ENCODE measurements at regions not wholly inside any gene's neighbourhood (a gene's known extent, or its start where the extent isn't known, plus 50 kb on each side); places are given as distances from the start of the nearest gene placed in this dataset.

GRCh38 chr7:8973601-8974000 is 540.2 kb downstream of the NXPH1 start:
- H3K4me3 ChIP-seq = no peak overlapping the region
- no peaks in the 10 kb centered on the region for H3K36me3 ChIP-seq
- DNase-seq = no peak
- no peak for TF ChIP-seq CTCF (IDR thresholded peaks at IDR 0.05)
- no peaks in the 10 kb centered on the region for H3K9me3 ChIP-seq
- no peak overlapping the region for H3K27ac ChIP-seq
- intact Hi-C loops (cut with DNase I; ENCODE audit: low total_unique reads) = no loop called here
- no peaks in the 10 kb centered on the region for H3K27me3 ChIP-seq
- no peaks in the 10 kb centered on the region for H3K4me1 ChIP-seq

GRCh38 chr7:8975681-8976080 is 542.3 kb downstream of the NXPH1 start:
- no peak for DNase-seq
- H3K9me3 ChIP-seq = no peaks in the 10 kb centered on the region
- H3K27me3 ChIP-seq = no peaks in the 10 kb centered on the region
- no peaks in the 10 kb centered on the region for H3K4me1 ChIP-seq
- TF ChIP-seq CTCF (IDR thresholded peaks at IDR 0.05) = no peak
- H3K36me3 ChIP-seq = no peaks in the 10 kb centered on the region
- no peak overlapping the region for H3K4me3 ChIP-seq
- intact Hi-C loops (cut with DNase I; ENCODE audit: low total_unique reads) = no loop called here
- H3K27ac ChIP-seq = no peak overlapping the region

- Histone ChIP-seq H3K4me1 (no peaks in the 10 kb centered on the region), H3K36me3 (no peaks in the 10 kb centered on the region), H3K9me3 (no peaks in the 10 kb centered on the region), H3K4me3 (no peak overlapping the region), H3K27ac (no peak overlapping the region), H3K27me3 (no peaks in the 10 kb centered on the region)
- intact Hi-C loops (cut with DNase I; ENCODE audit: low total_unique reads) = no loop called here
- DNase-seq = no peak
- no peak for TF ChIP-seq CTCF (IDR thresholded peaks at IDR 0.05)
Observed at GRCh38 chr7:8982338-8982992, 549.1 kb downstream of the NXPH1 start.

GRCh38 chr7:8985255-8985654 is 551.8 kb downstream of the NXPH1 start:
- H3K4me1 ChIP-seq = no peaks in the 10 kb centered on the region
- H3K27ac ChIP-seq = no peak overlapping the region
- TF ChIP-seq CTCF (IDR thresholded peaks at IDR 0.05) = no peak
- intact Hi-C loops (cut with DNase I; ENCODE audit: low total_unique reads) = no loop called here
- no peak overlapping the region for H3K4me3 ChIP-seq
- H3K27me3 ChIP-seq = no peaks in the 10 kb centered on the region
- H3K36me3 ChIP-seq = no peaks in the 10 kb centered on the region
- no peak for DNase-seq
- H3K9me3 ChIP-seq = no peaks in the 10 kb centered on the region

GRCh38 chr7:8988267-8988666 is 554.9 kb downstream of the NXPH1 start:
- Histone ChIP-seq H3K4me3 (no peak overlapping the region), H3K9me3 (no peaks in the 10 kb centered on the region), H3K27ac (no peak overlapping the region), H3K36me3 (no peaks in the 10 kb centered on the region), H3K27me3 (no peaks in the 10 kb centered on the region), H3K4me1 (no peaks in the 10 kb centered on the region)
- TF ChIP-seq CTCF (IDR thresholded peaks at IDR 0.05) = no peak
- intact Hi-C loops (cut with DNase I; ENCODE audit: low total_unique reads) = no loop called here
- no peak for DNase-seq

- no peaks in the 10 kb centered on the region for H3K36me3 ChIP-seq
- intact Hi-C loops (cut with DNase I; ENCODE audit: low total_unique reads) = no loop called here
- no peak for TF ChIP-seq CTCF (IDR thresholded peaks at IDR 0.05)
Observed at GRCh38 chr7:8991159-8991558, 557.8 kb downstream of the NXPH1 start.

More at GRCh38 chr7:8991159-8991558, 557.8 kb downstream of the NXPH1 start:
- no peak for DNase-seq
- H3K27ac ChIP-seq = no peak overlapping the region
- no peak overlapping the region for H3K4me3 ChIP-seq
- no peaks in the 10 kb centered on the region for H3K27me3 ChIP-seq
- H3K9me3 ChIP-seq = no peaks in the 10 kb centered on the region
- H3K4me1 ChIP-seq = no peaks in the 10 kb centered on the region

Measured in tibial artery (tissue), 4 donors.